ENCODE measurements at regions not wholly inside any gene's neighbourhood (a gene's known extent, or its start where the extent isn't known, plus 50 kb on each side); places are given as distances from the start of the nearest gene placed in this dataset.

DNA sequence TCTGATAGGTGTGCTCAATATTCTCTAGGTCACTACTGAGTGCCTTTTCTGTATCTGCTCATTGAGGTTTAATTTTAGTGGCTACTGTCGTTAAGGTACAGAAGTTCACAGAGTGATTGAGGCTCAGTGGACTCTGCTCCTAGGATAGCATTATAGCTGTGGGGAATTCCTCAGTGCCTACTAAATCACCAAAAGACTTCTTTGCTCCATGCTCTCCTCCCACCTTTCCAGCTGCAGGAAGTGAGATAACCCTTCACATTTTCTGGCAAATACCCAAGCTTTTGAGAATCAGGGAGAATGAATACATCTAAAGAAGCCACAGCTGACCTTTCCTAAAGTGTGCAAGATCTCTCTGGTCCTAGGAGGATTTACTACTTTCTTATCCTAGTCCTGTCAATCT, 95.2 kb upstream of the FSIP2 start:
- no peak for ATAC-seq (ENCODE audit: low read depth)
- Histone ChIP-seq H3K18ac (ENCODE audit: low read depth, low read length) (no peak overlapping the region), H3K4me3 (ENCODE audit: insufficient read depth, low read depth, low read length) (no peak overlapping the region), H3K27me3 (ENCODE audit: control insufficient read depth, insufficient read depth, low read length) (no peaks in the 10 kb centered on the region), H3K14ac (replicated peaks; ENCODE audit: low read depth, low read length) (no peak overlapping the region), H2AK5ac (ENCODE audit: low read depth, low read length) (no peak overlapping the region), H4K5ac (ENCODE audit: low read depth, low read length) (no peak overlapping the region), H2BK15ac (ENCODE audit: low read depth, low read length) (no peak overlapping the region), H4K8ac (ENCODE audit: low read depth in 2 of 2, low read length in 2 of 2) (no peak overlapping the region), H3K9me1 (ENCODE audit: insufficient read depth, low read length) (no peaks in the 10 kb centered on the region), H3K56ac (ENCODE audit: extremely low read depth, insufficient read depth, low read length) (no peak overlapping the region), H2BK120ac (ENCODE audit: low read depth, low read length) (no peak overlapping the region), H3K79me1 (ENCODE audit: low read depth in 1 of 2, low read length in 2 of 2) (no peaks in the 10 kb centered on the region), H3K27ac (ENCODE audit: insufficient read depth, low read length) (no peak overlapping the region), H3K4me2 (ENCODE audit: low read depth, low read length) (no peak overlapping the region), H2BK20ac (ENCODE audit: low read depth, low read length) (no peak overlapping the region), H3K9ac (ENCODE audit: low read depth, low read length) (no peak overlapping the region), H2BK5ac (ENCODE audit: low read depth, low read length, poor library complexity, severe bottlenecking) (no peak overlapping the region), H3K23ac (ENCODE audit: low read depth, low read length) (no peak overlapping the region), H2AK9ac (replicated peaks; ENCODE audit: low read depth, low read length, poor library complexity) (no peak overlapping the region), H3K4me1 (ENCODE audit: control insufficient read depth, insufficient read depth, low read length) (no peaks in the 10 kb centered on the region), H3K36me3 (ENCODE audit: control insufficient read depth, insufficient read depth, low read length) (no peaks in the 10 kb centered on the region), H4K91ac (ENCODE audit: insufficient read depth, low read depth, low read length) (no peak overlapping the region), H3K9me3 (ENCODE audit: control insufficient read depth, insufficient read depth, low read length) (peaks cover 1% of the 10 kb centered on the region; the same call in 1 of the 2 replicates), H4K20me1 (ENCODE audit: insufficient read depth, low read length) (no peaks in the 10 kb centered on the region), H2AFZ (replicated peaks; ENCODE audit: low read length, poor library complexity) (no peak overlapping the region), H3K4ac (ENCODE audit: low read depth, low read length) (no peak overlapping the region)
- WGBS, 2 experiments (ENCODE audit: extremely low coverage in 2 of 2, insufficient read length in 1 of 2) = no CpG with 5 or more reads among the region's 1 CpG
- DNase-seq = no peak
- no TSS peak for BruUV-seq (replicated peaks)
- in situ Hi-C loops (cut with MboI; ENCODE audit: low sequenced_read_pairs) = no loop called here
- ChIA-PET POLR2A (ENCODE audit: unreplicated experiment) (no interaction called here), CTCF (no interaction called here)
- intact Hi-C loops (cut with micrococcal nuclease) = no loop called here
- dilution Hi-C loops (cut with HindIII; ENCODE audit: low sequenced_read_pairs, unreplicated experiment) = no loop called here
- no peak for TF ChIP-seq RAD21 (IDR thresholded peaks at IDR 0.05; ENCODE audit: low read length)
- TF ChIP-seq FOS (IDR thresholded peaks at IDR 0.05; ENCODE audit: low read depth, low read length) = no peak
- TF ChIP-seq, protein P1, sequence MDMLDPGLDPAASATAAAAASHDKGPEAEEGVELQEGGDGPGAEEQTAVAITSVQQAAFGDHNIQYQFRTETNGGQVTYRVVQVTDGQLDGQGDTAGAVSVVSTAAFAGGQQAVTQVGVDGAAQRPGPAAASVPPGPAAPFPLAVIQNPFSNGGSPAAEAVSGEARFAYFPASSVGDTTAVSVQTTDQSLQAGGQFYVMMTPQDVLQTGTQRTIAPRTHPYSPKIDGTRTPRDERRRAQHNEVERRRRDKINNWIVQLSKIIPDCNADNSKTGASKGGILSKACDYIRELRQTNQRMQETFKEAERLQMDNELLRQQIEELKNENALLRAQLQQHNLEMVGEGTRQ (IDR thresholded peaks at IDR 0.05; ENCODE audit: low read depth, low read length) = no peak
- no peak for TF ChIP-seq SMC3 (IDR thresholded peaks at IDR 0.05; ENCODE audit: low read depth, low read length)

All from IMR-90 (cell line).